K562 (cell line): ENCODE measurements at regions not wholly inside any gene's neighbourhood (a gene's known extent, or its start where the extent isn't known, plus 50 kb on each side); places are given as distances from the start of the nearest gene placed in this dataset.

ENCODE experiments used
- ATAC-seq: fragments of 200-7000 bp; cut with Tn5 transposase; 3 replicates; pipeline ENCODE4 v1.9.1; 2020; ENCODE audit warnings: moderate library complexity
- BruUV-seq: library from RNA; stranded (reverse); fragments of 400-500 nt; replicated peaks from 2 replicates; lab custom pipeline; 2021; lab: Mats Ljungman, UMichigan
- CTCF ChIA-PET: fragments of 300-600 bp; formaldehyde crosslinking; extraction: SDS; loops from one replicate; lab custom pipeline; 2021; ENCODE audit warnings: low intra/inter-chr PET ratio; lab: Yijun Ruan, JAX
- POLR2A ChIA-PET: fragments of 300-600, 350-650 bp; sonication (Branson Sonifier 250); formaldehyde crosslinking; extraction: SDS; loops from one replicate; lab custom pipeline; 2021; ENCODE audit warnings: antibody characterized with exemption, inconsistent platforms; lab: Yijun Ruan, JAX
- DNase-seq, 4 experiments: peaks; one replicate each; pipeline versions ENCODE4 v3.0.0 to v3.0.0-alpha.2; 2011 to 2018; ENCODE audit warnings: low spot score in 3 of 4, mixed read lengths in 3 of 4; ENCODE audit errors: extremely low read depth in 1 of 4
- FAIRE-seq: peaks from 2 replicates; lab custom pipeline; 2011; peaks lifted over from hg19 to GRCh38; lab: Jason Lieb, UNC
- H2AFZ ChIP-seq: 2 replicates; pipeline ENCODE4 v1.6.0; 2011; ENCODE audit warnings: low read depth, low read length, control low read depth, inconsistent platforms
- H3K27ac ChIP-seq: fragments of 200-600 bp; 3 replicates; pipeline ENCODE4 v1.8.0; 2011; ENCODE audit warnings: low read depth, mild to moderate bottlenecking, control low read depth, inconsistent platforms, low read length, moderate library complexity, mixed read lengths; ENCODE audit errors: extremely low read depth
- H3K27me3 ChIP-seq, 2 experiments: fragments of 300-600 bp in 1 of 2; 2 replicates in 1 of 2; 3 replicates in 1 of 2; pipeline versions ENCODE4 v1.6.0 to v1.8.0; 2011; ENCODE audit warnings: inconsistent platforms in 2 of 2, low read length in 2 of 2, mild to moderate bottlenecking in 1 of 2, mixed read lengths in 1 of 2, moderate library complexity in 1 of 2; ENCODE audit not compliant: control insufficient read depth in 2 of 2, insufficient read depth in 2 of 2
- H3K36me3 ChIP-seq: fragments of 300-600 bp; 3 replicates; pipeline ENCODE4 v1.8.0; 2011; ENCODE audit warnings: mild to moderate bottlenecking, low read length, inconsistent platforms; ENCODE audit not compliant: control insufficient read depth, insufficient read depth
- H3K4me1 ChIP-seq, 2 experiments: fragments of 200-600 bp in 1 of 2; replicated peaks in 1 of 2; 2 replicates in 1 of 2; 3 replicates in 1 of 2; pipeline versions ENCODE4 v1.5.1 to v1.8.0; 2011; ENCODE audit warnings: inconsistent platforms in 2 of 2, low read length in 2 of 2, mild to moderate bottlenecking in 1 of 2, mixed read lengths in 1 of 2, moderate library complexity in 1 of 2; ENCODE audit not compliant: control insufficient read depth in 2 of 2, insufficient read depth in 2 of 2
- H3K4me2 ChIP-seq: 2 replicates; pipeline ENCODE4 v1.6.1; 2011; ENCODE audit warnings: low read length, control low read depth, inconsistent platforms, mixed read lengths; ENCODE audit not compliant: insufficient read depth
- H3K4me3 ChIP-seq: fragments of 200-600 bp; sonication (generic), shearing (Covaris generic); 2 replicates; pipeline ENCODE4 v1.5.1; 2016; ENCODE audit warnings: control low read depth, inconsistent platforms
- H3K79me2 ChIP-seq: fragments of 200-600 bp; 3 replicates; pipeline ENCODE4 v1.8.0; 2011; ENCODE audit warnings: low read length, inconsistent platforms; ENCODE audit not compliant: control insufficient read depth, insufficient read depth
- H3K9ac ChIP-seq, 2 experiments: 2 replicates each; pipeline versions ENCODE4 v1.6.0 to v1.6.1; 2011; ENCODE audit warnings: low read depth in 2 of 2, low read length in 2 of 2, control low read depth in 1 of 2, inconsistent platforms in 1 of 2, mild to moderate bottlenecking in 1 of 2, mixed read lengths in 1 of 2; ENCODE audit not compliant: insufficient read depth in 1 of 2
- H3K9me1 ChIP-seq: one replicate; pipeline ENCODE4 v1.6.0; 2011; ENCODE audit warnings: inconsistent platforms, mild to moderate bottlenecking, low read length, moderate library complexity; ENCODE audit not compliant: control insufficient read depth, insufficient read depth
- H3K9me3 ChIP-seq: replicated peaks from 2 replicates; pipeline ENCODE4 v1.5.1; 2011; ENCODE audit warnings: low read depth, low read length, inconsistent platforms; ENCODE audit not compliant: control insufficient read depth, insufficient read depth
- H4K20me1 ChIP-seq: replicated peaks from 2 replicates; pipeline ENCODE4 v1.6.1; 2011; ENCODE audit warnings: low read length, inconsistent platforms, mixed read lengths; ENCODE audit not compliant: control insufficient read depth, insufficient read depth
- CC2D1A ChIP-seq: fragments of 450-650 bp; IDR thresholded peaks from 2 replicates; pipeline ENCODE4 v1.6.1; 2017; ENCODE audit warnings: mild to moderate bottlenecking
- CEBPB ChIP-seq: fragments of 450-650 bp; IDR thresholded peaks from 2 replicates; pipeline ENCODE4 v1.6.1; 2016; ENCODE audit warnings: missing genetic modification characterization, missing compliant biosample characterization
- CTBP1 ChIP-seq: fragments of 450-650 bp; IDR thresholded peaks from 2 replicates; pipeline ENCODE4 v1.6.1; 2016; ENCODE audit warnings: borderline replicate concordance
- GTF2A2 ChIP-seq: IDR thresholded peaks from 2 replicates; pipeline ENCODE4 v1.6.1; 2016; ENCODE audit warnings: mild to moderate bottlenecking, missing genetic modification characterization, missing compliant biosample characterization
- MECOM ChIP-seq: fragments of 250-450 bp; sonication (Bioruptor Pico); IDR thresholded peaks from 2 replicates; pipeline ENCODE4 v1.8.0; 2022; ENCODE audit warnings: inconsistent platforms
- MEF2D ChIP-seq: conservative IDR thresholded peaks from 2 replicates; pipeline ENCODE4 v1.6.1; 2016; ENCODE audit warnings: low read depth, missing genetic modification characterization, missing compliant biosample characterization
- NCOA4 ChIP-seq: fragments of 450-650 bp; IDR thresholded peaks from 2 replicates; pipeline ENCODE4 v1.6.1; 2018; ENCODE audit warnings: mild to moderate bottlenecking; ENCODE audit not compliant: partially characterized antibody
- PHF21A ChIP-seq: fragments of 450-650 bp; IDR thresholded peaks from 2 replicates; pipeline ENCODE4 v1.6.1; 2017; ENCODE audit warnings: low read depth, borderline replicate concordance
- SRSF9 ChIP-seq: fragments of 200-400 bp; formaldehyde crosslinking; IDR thresholded peaks from 2 replicates; pipeline ENCODE4 v1.6.1; 2017; ENCODE audit warnings: low read depth, low read length, borderline replicate concordance
- XRCC4 ChIP-seq: IDR thresholded peaks from one replicate; pipeline ENCODE4 v1.6.1; 2011; ENCODE audit not compliant: insufficient read depth, insufficient read length; ENCODE audit errors: extremely low read depth
- ZC3H8 ChIP-seq: fragments of 450-650 bp; IDR thresholded peaks from 2 replicates; pipeline ENCODE4 v1.6.1; 2017
- ZNF274 ChIP-seq: IDR thresholded peaks from 2 replicates; pipeline ENCODE4 v1.6.1; 2011; ENCODE audit warnings: low read depth, mild to moderate bottlenecking, low read length, moderate library complexity, borderline replicate concordance
- ZNF696 ChIP-seq: fragments of 250-450 bp; sonication (Bioruptor Pico); conservative IDR thresholded peaks from 2 replicates; pipeline ENCODE4 v1.4.0; 2020; ENCODE audit warnings: mild to moderate bottlenecking, moderate library complexity
- WGBS: fragments of 100-300 bp; shearing (Covaris generic); methylation state at CpG from one replicate; pipeline ENCODE4 v1.1.6; 2016; ENCODE audit warnings: low coverage, mixed read lengths; ENCODE audit not compliant: insufficient coverage; ENCODE audit errors: missing lambda C conversion rate; 5-methylcytosine and 5-hydroxymethylcytosine counted together
- in situ Hi-C: fragments of 300-500 bp; cut with MboI; formaldehyde crosslinking; loops from 4 replicates; pipeline ENCODE4 v1.15.0; 2018; ENCODE audit warnings: inconsistent platforms, mixed read lengths
- intact Hi-C: fragments of 100-400 bp; cut with micrococcal nuclease; formaldehyde crosslinking; loops from 2 replicates; pipeline ENCODE4 v1.14.2; 2022
- TF ChIP-seq, protein P1 (sequence below): fragments of 250-450 bp; sonication (Bioruptor Pico); IDR thresholded peaks from 2 replicates; pipeline ENCODE4 v1.8.0; 2022; ENCODE audit warnings: moderate library complexity, mild to moderate bottlenecking, inconsistent platforms
- TF ChIP-seq, protein P2 (sequence below), 3 experiments: IDR thresholded peaks in 2 of 3; conservative IDR thresholded peaks in 1 of 3; 2 replicates each; pipeline ENCODE4 v1.5.1; 2011 to 2012; ENCODE audit warnings: low read length in 3 of 3, mild to moderate bottlenecking in 3 of 3, control low read depth in 2 of 3, improper control_type of control experiment in 1 of 3, inconsistent platforms in 1 of 3, low read depth in 1 of 3, mixed read lengths in 1 of 3, moderate library complexity in 1 of 3; ENCODE audit not compliant: insufficient read depth in 2 of 3
- TF ChIP-seq, protein P3 (sequence below): fragments of 450-650 bp; formaldehyde crosslinking; IDR thresholded peaks from 2 replicates; pipeline ENCODE4 v1.4.0; 2022; ENCODE audit warnings: missing genetic modification characterization
- TF ChIP-seq, protein P4 (sequence below), 2 experiments: fragments of 450-650 bp in 1 of 2; sonication (generic) in 1 of 2; formaldehyde crosslinking in 1 of 2; IDR thresholded peaks in 1 of 2; conservative IDR thresholded peaks in 1 of 2; 2 replicates each; pipeline versions ENCODE4 v1.6.1 to v1.8.1; 2016 to 2023; ENCODE audit warnings: mild to moderate bottlenecking in 2 of 2, moderate library complexity in 2 of 2, inconsistent platforms in 1 of 2, missing genetic modification reagents in 1 of 2

DNA sequence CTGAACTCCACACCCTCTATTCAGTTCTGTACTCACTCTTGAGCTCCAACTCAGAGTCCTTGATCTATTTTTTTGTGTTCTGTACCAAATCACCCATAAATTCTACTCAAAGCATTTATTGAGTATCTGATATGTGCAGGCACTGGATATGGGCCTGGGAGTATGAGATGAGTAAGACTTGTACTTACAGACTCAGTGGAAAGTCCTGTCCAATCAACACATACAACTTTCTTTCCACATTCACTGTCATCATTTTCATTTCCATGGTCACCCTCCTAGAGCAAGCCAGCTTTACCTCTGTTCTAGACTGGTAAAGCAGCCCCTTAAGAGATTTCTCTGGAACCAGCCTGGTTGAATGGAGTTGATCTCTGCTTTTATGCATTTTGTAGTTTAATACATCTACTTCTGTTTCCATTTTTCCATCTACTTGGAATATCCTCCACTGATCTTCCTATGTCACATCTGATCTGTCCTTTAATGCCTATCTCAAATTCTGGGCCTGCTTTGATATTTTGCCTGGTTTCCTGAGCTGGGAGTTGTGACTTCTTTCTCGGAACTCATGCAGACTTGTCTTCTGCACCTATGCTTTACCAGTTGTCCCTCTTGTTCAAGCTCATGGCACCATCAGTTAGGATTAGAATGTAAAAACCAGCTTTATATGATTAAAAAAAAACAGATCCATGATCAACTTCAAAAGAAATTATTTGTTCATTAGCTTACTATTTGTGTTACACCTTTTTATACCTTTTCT, 96.9 kb upstream of the GLS start:
- CTCF ChIA-PET: no interaction called here
- no peaks in the 10 kb centered on the region for H3K27me3 ChIP-seq
- POLR2A ChIA-PET: no interaction called here
- ATAC-seq (no peak), DNase-seq (no peak), FAIRE-seq (no peak)
- BruUV-seq: no TSS peak
- H3K9me3 ChIP-seq: no peaks in the 10 kb centered on the region
- 36% methylated on average over 1 of the region's 1 CpG for WGBS
- intact Hi-C loops: loop anchor here (5.0 kb wide), 3 partner anchors 164 to 374 kb away; no protein-coding TSS in a partner anchor
- no peaks in the 10 kb centered on the region for H3K9me1 ChIP-seq
- H3K4me3 ChIP-seq: no peak overlapping the region
- H3K27ac ChIP-seq: no peak overlapping the region
- in situ Hi-C loops: no loop called here
- no peak overlapping the region for H3K9ac ChIP-seq
- no peak overlapping the region for H2AFZ ChIP-seq
- no peaks in the 10 kb centered on the region for H3K79me2 ChIP-seq
- no peaks in the 10 kb centered on the region; a peak in 1 of 5 replicates for H3K4me1 ChIP-seq
- no peak overlapping the region for H3K4me2 ChIP-seq
- no peaks in the 10 kb centered on the region for H4K20me1 ChIP-seq
- H3K36me3 ChIP-seq: no peaks in the 10 kb centered on the region
- TF ChIP-seq MEF2D (tag): no peak
- no peak for TF ChIP-seq NCOA4
- TF ChIP-seq ZNF274: no peak
- no peak for TF ChIP-seq ZNF696
- TF ChIP-seq ZC3H8: no peak
- TF ChIP-seq CEBPB: no peak
- no peak for TF ChIP-seq GTF2A2 (tag)
- TF ChIP-seq XRCC4: no peak
- TF ChIP-seq SRSF9: no peak
- TF ChIP-seq, protein P1, sequence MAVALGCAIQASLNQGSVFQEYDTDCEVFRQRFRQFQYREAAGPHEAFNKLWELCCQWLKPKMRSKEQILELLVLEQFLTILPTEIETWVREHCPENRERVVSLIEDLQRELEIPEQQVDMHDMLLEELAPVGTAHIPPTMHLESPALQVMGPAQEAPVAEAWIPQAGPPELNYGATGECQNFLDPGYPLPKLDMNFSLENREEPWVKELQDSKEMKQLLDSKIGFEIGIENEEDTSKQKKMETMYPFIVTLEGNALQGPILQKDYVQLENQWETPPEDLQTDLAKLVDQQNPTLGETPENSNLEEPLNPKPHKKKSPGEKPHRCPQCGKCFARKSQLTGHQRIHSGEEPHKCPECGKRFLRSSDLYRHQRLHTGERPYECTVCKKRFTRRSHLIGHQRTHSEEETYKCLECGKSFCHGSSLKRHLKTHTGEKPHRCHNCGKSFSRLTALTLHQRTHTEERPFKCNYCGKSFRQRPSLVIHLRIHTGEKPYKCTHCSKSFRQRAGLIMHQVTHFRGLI: no peak
- TF ChIP-seq, protein P2, sequence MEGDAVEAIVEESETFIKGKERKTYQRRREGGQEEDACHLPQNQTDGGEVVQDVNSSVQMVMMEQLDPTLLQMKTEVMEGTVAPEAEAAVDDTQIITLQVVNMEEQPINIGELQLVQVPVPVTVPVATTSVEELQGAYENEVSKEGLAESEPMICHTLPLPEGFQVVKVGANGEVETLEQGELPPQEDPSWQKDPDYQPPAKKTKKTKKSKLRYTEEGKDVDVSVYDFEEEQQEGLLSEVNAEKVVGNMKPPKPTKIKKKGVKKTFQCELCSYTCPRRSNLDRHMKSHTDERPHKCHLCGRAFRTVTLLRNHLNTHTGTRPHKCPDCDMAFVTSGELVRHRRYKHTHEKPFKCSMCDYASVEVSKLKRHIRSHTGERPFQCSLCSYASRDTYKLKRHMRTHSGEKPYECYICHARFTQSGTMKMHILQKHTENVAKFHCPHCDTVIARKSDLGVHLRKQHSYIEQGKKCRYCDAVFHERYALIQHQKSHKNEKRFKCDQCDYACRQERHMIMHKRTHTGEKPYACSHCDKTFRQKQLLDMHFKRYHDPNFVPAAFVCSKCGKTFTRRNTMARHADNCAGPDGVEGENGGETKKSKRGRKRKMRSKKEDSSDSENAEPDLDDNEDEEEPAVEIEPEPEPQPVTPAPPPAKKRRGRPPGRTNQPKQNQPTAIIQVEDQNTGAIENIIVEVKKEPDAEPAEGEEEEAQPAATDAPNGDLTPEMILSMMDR (IDR thresholded peaks at IDR 0.05 in 2 of 3, conservative IDR thresholded peaks at IDR 0.05 in 1 of 3; ENCODE audit: insufficient read depth in 2 of 3, low read depth in 1 of 3, low read length in 3 of 3): no peak
- no peak for TF ChIP-seq MECOM (CRISPR knock-in tag)
- TF ChIP-seq CTBP1: no peak
- no peak for TF ChIP-seq CC2D1A
- no peak for TF ChIP-seq PHF21A
- TF ChIP-seq, protein P3, sequence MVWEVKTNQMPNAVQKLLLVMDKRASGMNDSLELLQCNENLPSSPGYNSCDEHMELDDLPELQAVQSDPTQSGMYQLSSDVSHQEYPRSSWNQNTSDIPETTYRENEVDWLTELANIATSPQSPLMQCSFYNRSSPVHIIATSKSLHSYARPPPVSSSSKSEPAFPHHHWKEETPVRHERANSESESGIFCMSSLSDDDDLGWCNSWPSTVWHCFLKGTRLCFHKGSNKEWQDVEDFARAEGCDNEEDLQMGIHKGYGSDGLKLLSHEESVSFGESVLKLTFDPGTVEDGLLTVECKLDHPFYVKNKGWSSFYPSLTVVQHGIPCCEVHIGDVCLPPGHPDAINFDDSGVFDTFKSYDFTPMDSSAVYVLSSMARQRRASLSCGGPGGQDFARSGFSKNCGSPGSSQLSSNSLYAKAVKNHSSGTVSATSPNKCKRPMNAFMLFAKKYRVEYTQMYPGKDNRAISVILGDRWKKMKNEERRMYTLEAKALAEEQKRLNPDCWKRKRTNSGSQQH (CRISPR knock-in tag): no peak
- TF ChIP-seq, protein P4, sequence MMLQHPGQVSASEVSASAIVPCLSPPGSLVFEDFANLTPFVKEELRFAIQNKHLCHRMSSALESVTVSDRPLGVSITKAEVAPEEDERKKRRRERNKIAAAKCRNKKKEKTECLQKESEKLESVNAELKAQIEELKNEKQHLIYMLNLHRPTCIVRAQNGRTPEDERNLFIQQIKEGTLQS (IDR thresholded peaks at IDR 0.05): no peak
- TF ChIP-seq, protein P4 (CRISPR knock-in tag; conservative IDR thresholded peaks at IDR 0.05): no peak
